OCI-LY3 (cell line): ENCODE measurements at regions not wholly inside any gene's neighbourhood (a gene's known extent, or its start where the extent isn't known, plus 50 kb on each side); places are given as distances from the start of the nearest gene placed in this dataset.

Source experiments
- H2AFZ ChIP-seq: fragments of 200-600, 300-600 bp; shearing (Covaris generic); 2 replicates; pipeline ENCODE4 v1.6.0; 2014; ENCODE audit warnings: antibody characterized with exemption, low read depth, low read length
- H3K27ac ChIP-seq: fragments of 200-600, 300-600 bp; sonication (generic); 2 replicates; pipeline ENCODE4 v1.5.1; 2014; ENCODE audit warnings: mild to moderate bottlenecking, low read length, moderate library complexity, mixed read lengths
- H3K27me3 ChIP-seq: fragments of 200-600, 300-600 bp; sonication (generic); 2 replicates; pipeline ENCODE4 v1.6.1; 2014; ENCODE audit warnings: low read depth, low read length, mixed read lengths
- H3K36me3 ChIP-seq: fragments of 200-600, 300-600 bp; sonication (generic); replicated peaks from 2 replicates; pipeline ENCODE3; 2014; ENCODE audit warnings: low read depth, low read length, mixed read lengths
- H3K4me1 ChIP-seq: fragments of 300-600, 200-600 bp; sonication (generic); 2 replicates; pipeline ENCODE4 v1.6.1; 2014; ENCODE audit warnings: low read length, mixed read lengths
- H3K4me2 ChIP-seq: fragments of 200-600, 300-600 bp; sonication (generic); 2 replicates; pipeline ENCODE4 v1.6.1; 2014; ENCODE audit warnings: low read length, mixed read lengths
- H3K4me3 ChIP-seq: fragments of 300-600, 200-600 bp; sonication (generic); 2 replicates; pipeline ENCODE4 v1.5.1; 2014; ENCODE audit warnings: antibody characterized with exemption, mild to moderate bottlenecking, low read length, moderate library complexity
- H3K79me2 ChIP-seq: fragments of 300-600, 200-600 bp; shearing (Covaris generic); 2 replicates; pipeline ENCODE4 v1.6.1; 2014; ENCODE audit warnings: mild to moderate bottlenecking, low read length, mixed read lengths
- H3K9ac ChIP-seq: fragments of 300-600, 200-600 bp; shearing (Covaris generic); 2 replicates; pipeline ENCODE4 v1.6.0; 2014; ENCODE audit warnings: mild to moderate bottlenecking, low read length, moderate library complexity
- H3K9me3 ChIP-seq: fragments of 200-600, 300-600 bp; shearing (Covaris generic); 2 replicates; pipeline ENCODE4 v1.6.1; 2014; ENCODE audit warnings: low read length, mixed read lengths; ENCODE audit not compliant: insufficient read depth
- H4K20me1 ChIP-seq: fragments of 200-600, 300-600 bp; sonication (generic); 2 replicates; pipeline ENCODE4 v1.6.1; 2016; ENCODE audit warnings: low read length, mixed read lengths; ENCODE audit not compliant: insufficient read depth
- CTCF ChIP-seq: fragments of 200-600, 300-600 bp; sonication (generic); IDR thresholded peaks from 2 replicates; pipeline ENCODE4 v1.5.1; 2014; ENCODE audit warnings: antibody characterized with exemption, low read length, low read depth
- EZH2phosphoT487 ChIP-seq: fragments of 200-600 bp; shearing (Covaris generic); IDR thresholded peaks from 2 replicates; pipeline ENCODE4 v1.6.1; 2018; ENCODE audit warnings: antibody characterized with exemption, mixed run types, low read depth

- Histone ChIP-seq H3K27ac (no peak overlapping the region), H3K9ac (no peak overlapping the region), H3K79me2 (no peaks in the 10 kb centered on the region), H3K27me3 (no peaks in the 10 kb centered on the region), H3K4me1 (no peaks in the 10 kb centered on the region), H3K4me3 (no peak overlapping the region), H2AFZ (no peak overlapping the region), H3K9me3 (no peaks in the 10 kb centered on the region), H3K36me3 (no peaks in the 10 kb centered on the region), H3K4me2 (no peak overlapping the region), H4K20me1 (no peaks in the 10 kb centered on the region)
- TF ChIP-seq CTCF (no peak), EZH2phosphoT487 (no peak)
Observed at GRCh38 chrX:147710301-147710700, 201.4 kb upstream of the FMR1 start.

GRCh38 chrX:147733369-147733768 lies 178.3 kb upstream of the FMR1 start:
- Histone ChIP-seq H3K9me3 (no peaks in the 10 kb centered on the region), H3K27ac (no peak overlapping the region), H4K20me1 (no peaks in the 10 kb centered on the region), H3K4me1 (no peaks in the 10 kb centered on the region), H3K36me3 (no peaks in the 10 kb centered on the region), H3K4me2 (no peak overlapping the region), H3K79me2 (no peaks in the 10 kb centered on the region), H2AFZ (no peak overlapping the region), H3K4me3 (no peak overlapping the region), H3K27me3 (no peaks in the 10 kb centered on the region), H3K9ac (no peak overlapping the region)
- TF ChIP-seq EZH2phosphoT487 = no peak
- TF ChIP-seq CTCF = no peak

GRCh38 chrX:147735364-147735763 lies 176.4 kb upstream of the FMR1 start:
- Histone ChIP-seq H3K27ac (no peak overlapping the region), H3K9ac (no peak overlapping the region), H3K27me3 (no peaks in the 10 kb centered on the region), H3K9me3 (no peaks in the 10 kb centered on the region), H2AFZ (no peak overlapping the region), H3K4me3 (no peak overlapping the region), H3K4me2 (no peak overlapping the region), H3K4me1 (no peaks in the 10 kb centered on the region), H3K36me3 (no peaks in the 10 kb centered on the region), H3K79me2 (no peaks in the 10 kb centered on the region), H4K20me1 (no peaks in the 10 kb centered on the region)
- TF ChIP-seq CTCF = no peak
- no peak for TF ChIP-seq EZH2phosphoT487

- Histone ChIP-seq H4K20me1 (no peaks in the 10 kb centered on the region), H2AFZ (no peak overlapping the region), H3K27me3 (no peaks in the 10 kb centered on the region), H3K9me3 (no peaks in the 10 kb centered on the region), H3K79me2 (no peaks in the 10 kb centered on the region), H3K9ac (no peak overlapping the region), H3K4me3 (no peak overlapping the region), H3K27ac (no peak overlapping the region), H3K4me1 (no peaks in the 10 kb centered on the region), H3K36me3 (no peaks in the 10 kb centered on the region), H3K4me2 (no peak overlapping the region)
- TF ChIP-seq EZH2phosphoT487 = no peak
- TF ChIP-seq CTCF = no peak
Observed at GRCh38 chrX:147736045-147736444, 175.7 kb upstream of the FMR1 start.
